GM21737 (cell line): ENCODE measurements at regions not wholly inside any gene's neighbourhood (a gene's known extent, or its start where the extent isn't known, plus 50 kb on each side); places are given as distances from the start of the nearest gene placed in this dataset.
A peak's percentile ranks its signal among the peaks of the same experiment; 100 is the strongest.
"Not testable (repeated sequence)": the region's sequence is repeated elsewhere in the genome, so short reads cannot be mapped to it uniquely, and the experiment has no call there.

Source experiments
- ATAC-seq: cut with Tn5 transposase; IDR thresholded peaks from one replicate; pipeline ENCODE4 v1.9.1; 2021; ENCODE audit warnings: mild to moderate bottlenecking, moderate library complexity; ENCODE audit not compliant: unreplicated experiment

DNA sequence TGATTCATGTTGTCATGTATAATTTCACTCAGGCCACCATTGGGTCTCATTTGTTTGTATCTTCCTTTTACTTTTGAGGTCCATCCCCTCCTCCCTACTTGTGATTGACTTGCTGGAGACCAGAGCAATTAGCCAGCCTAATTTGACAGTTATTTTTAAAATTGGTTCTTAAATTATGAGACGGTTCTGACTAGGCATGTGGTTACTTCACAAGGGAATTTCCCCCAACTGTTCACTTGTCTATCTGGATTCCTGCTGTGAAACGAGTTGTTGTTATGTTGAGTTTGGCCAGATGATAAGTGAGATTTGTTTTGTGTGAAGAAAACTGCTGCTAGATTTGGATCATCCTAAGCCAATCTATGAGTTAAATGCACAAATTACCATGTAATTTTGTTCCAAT is 359.1 kb downstream of the BARHL2 start:
- peak; percentile 43 for ATAC-seq

DNA sequence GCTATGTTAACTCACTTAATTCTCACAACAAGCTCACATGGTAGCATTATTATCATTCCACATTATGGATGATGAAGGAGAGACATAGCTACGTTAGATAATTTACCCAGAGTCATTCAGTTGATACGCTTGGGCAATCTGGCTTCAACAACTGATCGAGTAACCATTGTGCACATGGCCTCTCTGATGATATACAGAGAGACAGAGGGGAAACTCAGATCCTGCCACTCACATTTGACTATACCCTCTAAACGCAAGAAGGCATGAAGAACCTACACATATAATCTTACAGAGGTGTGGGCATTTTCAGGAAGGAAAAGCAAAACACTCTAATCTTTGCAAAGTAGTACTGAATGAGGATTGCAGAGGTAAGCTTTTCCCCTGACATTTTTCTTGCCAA is 360.1 kb downstream of the BARHL2 start:
- ATAC-seq = no peak

DNA sequence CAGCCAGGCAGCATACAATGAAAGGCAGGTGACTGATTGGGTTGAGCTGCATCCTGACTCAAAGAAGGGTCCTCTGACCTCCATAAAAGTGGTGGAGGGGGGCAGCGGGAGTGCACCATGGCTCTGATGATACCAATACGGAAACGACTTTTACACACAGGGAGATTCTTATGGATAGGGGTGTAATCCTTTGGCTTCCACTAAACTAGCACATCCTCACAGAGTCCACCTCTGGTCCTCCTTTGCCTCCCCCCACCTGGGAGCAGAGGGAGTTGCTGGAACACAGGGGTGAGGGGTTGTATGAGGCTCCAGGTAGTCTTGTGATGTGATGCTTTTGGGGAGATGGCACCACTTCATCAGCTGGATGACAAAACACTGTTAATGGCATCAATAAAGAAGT is 361.0 kb downstream of the BARHL2 start:
- no peak for ATAC-seq

DNA sequence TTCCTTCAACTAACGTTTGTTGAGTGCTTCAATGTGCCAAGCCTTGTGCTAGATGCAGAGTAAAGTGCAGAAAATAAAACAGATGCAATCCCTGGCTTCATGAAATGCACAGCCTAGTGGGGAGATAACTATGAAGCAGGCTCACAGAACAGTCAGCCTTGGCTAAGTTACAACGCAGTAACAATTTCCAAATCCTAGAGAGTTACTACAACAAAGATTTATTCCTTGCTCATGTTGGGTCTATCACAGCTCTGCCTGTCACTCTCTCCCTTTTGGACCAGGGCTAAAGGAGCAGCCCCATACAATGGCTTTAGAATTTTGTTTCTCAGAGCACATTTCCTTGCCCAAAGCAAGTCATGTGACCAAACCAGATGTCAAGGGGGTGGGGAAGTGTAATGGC is 359.8 kb downstream of the ZNF326 start:
- ATAC-seq = no peak

DNA sequence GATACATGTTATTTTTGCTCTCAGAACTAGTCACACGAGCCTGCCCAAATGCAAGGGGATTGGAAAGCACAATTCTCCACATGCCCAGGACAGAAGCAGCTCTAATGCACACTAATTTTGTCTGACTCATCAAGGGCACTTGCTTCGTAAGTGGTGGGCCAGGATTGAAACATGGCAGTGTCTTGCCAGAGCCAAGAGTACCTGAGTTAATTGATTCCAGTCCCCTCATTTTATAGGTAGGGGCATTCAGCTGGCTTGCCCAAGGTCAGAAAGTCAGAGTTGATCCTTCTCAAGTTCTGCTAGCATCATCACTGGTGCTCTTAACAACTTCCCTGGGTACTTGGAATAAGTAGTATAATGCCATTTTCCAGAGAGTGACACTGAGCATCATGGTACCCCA is 356.1 kb downstream of the ZNF326 start:
- ATAC-seq = no peak

DNA sequence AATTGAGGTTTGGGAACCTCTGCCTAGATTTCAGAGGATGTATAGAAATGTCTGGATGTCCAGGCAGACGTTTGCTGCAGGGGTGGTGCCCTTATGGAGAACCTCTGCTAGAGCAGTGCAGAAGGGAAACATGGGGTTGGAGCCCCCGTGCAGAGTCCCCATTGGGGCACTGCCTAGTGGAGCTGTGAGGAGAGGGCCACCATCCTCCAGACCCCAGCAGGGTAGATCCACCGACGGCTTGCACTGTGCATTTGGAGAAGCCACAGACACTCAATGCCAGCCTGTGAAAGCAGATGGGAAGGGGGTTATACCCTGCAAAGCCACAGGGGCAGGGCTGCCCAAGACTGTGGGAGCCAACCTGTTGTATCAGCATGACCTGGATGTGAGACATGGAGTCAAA is 354.6 kb downstream of the ZNF326 start:
- ATAC-seq = no peak

DNA sequence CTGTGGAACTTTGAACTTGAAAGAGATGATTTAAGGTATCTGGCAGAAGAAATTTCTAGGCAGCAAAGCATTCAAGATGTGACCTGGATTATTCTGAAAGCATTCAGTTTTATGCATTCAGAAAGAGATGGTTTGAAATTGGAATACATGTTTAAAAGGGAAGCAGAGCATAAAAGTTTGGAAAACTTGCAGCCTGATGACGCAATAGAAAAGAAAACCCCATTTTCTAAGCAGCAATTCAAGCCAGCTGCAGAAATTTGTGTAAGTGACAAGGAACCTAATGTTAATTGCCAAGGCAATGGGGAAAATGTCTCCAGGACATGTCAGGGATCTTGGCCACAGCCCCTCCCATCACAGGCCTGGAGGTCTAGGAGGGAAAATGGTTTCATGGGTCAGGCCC is 354.0 kb downstream of the ZNF326 start:
- ATAC-seq = no peak

DNA sequence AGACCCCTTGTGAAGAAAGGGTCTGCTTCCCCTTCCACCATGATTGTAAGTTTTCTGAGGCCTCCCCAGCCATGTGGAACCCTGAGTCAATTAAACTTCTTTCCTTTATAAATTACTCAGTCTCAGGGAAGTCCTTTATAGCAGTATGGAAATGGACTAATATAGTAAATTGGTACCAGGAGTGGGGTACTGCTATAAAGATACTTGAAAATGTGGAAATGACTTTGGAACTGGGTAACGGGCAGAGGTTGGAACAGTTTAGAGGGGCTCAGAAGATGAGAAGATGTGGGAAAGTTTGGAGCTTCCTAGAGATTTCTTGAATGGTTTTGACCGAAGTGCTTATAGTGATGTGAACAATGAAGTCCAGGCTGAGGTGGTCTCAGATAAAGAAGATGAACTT is 353.5 kb downstream of the ZNF326 start:
- not testable (repeated sequence) for ATAC-seq

DNA sequence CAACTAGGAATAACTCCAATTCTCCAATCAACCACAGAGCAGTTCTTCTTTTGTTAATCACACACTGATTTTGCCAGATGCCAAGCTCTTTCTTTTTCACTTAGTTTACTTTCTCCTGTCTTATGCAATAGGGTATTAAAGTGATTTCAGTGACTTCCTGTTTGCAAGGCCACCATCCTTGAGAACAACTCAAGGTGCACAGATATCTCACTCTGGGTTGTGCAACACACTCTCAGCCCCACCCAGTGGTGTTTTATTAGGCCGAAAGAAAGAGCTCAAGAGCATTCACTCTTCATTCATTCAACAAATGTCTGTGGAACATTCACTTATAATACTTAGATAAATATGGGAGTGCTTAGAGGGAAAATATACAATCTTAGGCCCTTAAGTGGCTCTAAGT is 352.5 kb downstream of the ZNF326 start:
- no peak for ATAC-seq

DNA sequence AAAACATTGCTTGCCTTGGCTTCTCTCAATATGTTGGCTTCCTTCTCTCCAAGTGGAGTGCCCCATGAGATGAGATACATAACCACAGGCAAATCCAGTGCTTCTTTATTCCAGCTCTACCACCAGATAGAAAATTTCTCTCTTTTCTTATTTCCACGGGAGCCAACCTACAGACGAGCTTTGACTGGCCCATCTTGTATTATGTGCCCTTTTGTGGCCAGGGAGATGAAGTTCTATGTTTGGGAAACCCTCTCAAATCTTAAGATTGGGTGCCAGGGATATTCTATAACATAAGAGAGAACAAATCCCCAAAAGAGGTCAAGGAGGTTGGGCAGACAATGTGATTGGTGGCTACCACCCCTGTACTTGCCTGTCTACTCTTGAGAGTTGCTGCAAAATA is 351.8 kb downstream of the ZNF326 start:
- no peak for ATAC-seq

DNA sequence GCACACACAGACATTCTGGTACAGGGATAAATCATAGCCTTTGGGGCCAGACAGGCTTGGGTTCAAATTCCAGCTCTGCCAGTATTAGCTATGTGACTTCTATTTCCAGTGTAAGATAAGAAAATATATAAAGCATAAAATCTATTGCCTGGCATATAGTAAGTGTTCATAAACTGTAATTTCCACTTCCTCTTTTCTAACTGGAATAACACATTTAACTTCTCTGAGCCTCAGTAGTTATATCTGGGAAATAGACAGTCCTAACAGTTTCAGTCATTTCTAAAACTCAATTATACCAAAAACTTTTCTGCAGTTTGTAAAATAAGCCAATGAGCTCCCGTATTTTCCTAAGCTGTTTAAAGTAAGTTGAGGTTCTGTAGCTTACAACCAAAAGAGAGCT is 351.4 kb downstream of the ZNF326 start:
- ATAC-seq = no peak

DNA sequence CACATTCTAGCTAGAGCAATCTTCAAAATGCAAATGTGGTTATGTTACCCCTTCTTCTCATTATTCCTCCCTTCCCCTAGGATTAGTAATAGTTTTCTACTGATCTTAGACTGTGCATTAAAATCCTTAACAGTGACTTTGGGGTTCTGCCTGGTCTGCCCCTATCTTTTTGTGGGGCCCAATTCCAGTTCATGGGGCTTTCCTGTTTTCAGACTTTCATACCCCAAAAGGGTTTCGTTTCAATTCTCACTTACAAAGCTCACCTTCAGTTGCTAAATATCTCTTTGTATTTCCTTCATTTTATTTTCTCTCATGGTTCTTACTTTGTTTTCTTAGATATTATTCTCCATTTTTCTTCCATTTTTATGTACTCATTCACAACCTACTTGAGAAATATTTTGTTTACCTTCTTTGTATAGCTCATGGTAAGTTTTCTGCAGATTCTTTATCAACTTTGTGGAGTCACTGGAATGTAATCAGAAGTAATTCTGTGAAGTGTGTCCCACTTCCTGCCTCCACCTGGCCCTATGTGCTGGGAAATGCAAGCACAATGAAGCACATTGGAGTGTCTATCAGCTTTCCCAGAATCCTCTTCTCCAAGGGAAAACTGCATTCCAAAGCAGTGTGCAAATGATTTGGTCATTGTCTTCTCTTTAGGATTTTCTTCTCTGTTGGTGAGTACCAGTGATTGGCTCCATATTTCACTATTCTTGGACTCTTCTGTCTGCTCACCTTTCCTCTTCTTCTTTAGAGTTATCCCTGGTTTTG is 350.2 kb downstream of the ZNF326 start:
- no peak for ATAC-seq

DNA sequence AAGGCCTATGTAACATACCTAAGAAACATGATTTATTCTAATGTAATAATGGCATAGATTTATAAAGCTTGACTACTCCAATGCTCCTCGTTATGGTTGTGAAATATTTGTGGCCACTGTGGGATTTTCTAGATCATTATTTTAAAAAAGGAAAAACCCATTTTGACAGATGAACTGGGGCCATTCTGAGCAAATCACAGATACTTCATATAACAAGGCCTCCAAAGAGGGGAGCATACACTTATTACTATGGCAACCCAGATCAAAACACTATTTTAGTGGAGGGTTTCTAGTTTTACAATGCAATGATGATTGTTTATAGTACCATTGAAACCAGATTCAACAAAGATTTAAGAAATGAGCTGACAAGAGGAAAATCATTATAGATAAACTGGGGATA is 346.6 kb downstream of the ZNF326 start:
- no peak for ATAC-seq

DNA sequence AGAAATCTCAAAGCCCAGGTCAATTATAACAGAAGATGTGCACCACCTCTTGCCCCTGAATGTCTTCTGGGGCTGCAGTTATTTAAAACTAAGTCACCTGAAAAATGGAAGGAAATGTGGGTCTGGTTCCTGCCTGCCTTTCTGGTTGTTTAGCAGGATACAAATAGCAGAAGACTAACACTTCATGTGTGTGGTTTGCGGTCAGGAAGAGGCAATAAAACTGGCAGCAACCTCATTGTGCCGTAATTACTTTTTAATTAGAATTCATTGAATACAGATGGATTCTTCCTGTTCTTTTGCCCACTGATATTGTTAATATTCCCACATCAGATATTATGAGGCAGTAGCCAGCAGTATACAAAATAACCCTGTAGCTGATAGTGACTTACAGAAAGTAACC is 345.7 kb downstream of the ZNF326 start:
- no peak for ATAC-seq

DNA sequence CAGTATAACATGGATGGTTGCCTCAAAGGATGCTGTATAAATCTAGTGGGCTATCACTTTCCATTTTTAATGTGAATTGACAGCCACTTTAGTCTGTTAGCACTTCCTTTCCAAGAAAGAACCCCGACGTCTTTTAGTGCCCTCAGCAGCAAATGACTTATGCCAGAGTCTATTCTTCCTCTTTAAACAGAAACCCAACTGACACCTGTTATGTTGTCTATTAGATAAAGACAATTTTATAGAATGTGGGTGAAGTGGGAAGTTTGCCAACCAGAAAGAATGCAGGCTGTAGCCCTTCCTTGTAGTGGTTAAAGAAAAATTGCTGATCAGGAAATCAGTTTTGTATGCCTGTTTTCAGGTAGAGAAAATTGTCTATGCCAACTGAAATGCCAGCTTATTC is 344.9 kb downstream of the ZNF326 start:
- ATAC-seq = no peak

DNA sequence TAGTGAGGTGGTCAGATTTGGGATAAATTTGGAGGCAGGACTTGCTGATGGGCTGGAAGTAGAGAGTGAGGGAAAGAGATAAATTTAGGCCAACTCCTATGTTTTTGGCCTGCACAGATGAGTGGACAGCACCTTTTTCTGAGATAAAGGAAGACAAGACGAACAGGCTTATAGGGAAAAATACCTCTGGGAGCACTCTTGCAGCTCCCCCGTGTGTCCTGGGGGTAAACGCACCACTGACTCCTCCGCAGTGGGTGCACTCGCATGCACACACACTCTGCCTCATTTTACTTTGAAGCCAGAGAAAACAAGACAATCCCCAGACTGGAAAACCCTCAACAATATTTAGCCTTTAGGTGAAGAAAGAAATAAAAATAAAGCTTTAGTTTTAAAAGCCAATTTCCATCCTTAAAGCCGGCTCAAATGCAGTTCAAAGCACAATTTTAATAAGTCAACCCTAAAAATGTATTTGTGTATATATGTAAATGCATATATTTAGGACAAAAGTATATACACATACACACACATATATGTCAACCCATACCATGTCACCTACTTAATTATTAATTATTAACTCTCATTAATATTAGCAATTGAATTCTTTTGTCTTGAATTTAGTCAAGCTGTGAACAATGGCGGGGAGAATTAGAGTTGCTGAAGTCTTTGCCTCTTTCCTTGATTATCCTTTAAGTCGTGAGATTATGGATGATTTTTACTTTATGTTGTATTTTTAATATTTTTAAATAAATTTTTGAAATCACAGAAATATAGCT is 341.8 kb downstream of the ZNF326 start:
- no peak for ATAC-seq

DNA sequence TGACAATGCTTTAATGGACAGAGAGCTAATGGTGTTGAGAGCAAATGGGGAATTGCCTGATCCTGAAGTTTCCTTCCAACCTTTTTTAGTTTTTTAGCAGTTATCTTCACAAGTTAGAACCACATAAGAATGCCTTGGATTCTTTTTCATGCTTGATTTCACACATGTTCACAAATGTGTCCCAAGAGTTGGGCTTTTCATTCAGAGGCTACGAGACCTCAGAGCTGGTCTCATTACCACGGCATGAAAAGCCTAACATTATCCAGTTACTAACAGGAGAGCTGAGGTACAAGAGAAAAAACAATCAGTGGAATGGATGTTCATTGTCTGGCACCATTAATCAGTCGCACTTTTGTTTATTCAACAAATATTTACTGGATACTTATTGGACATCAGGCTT is 340.6 kb downstream of the ZNF326 start:
- no peak for ATAC-seq

DNA sequence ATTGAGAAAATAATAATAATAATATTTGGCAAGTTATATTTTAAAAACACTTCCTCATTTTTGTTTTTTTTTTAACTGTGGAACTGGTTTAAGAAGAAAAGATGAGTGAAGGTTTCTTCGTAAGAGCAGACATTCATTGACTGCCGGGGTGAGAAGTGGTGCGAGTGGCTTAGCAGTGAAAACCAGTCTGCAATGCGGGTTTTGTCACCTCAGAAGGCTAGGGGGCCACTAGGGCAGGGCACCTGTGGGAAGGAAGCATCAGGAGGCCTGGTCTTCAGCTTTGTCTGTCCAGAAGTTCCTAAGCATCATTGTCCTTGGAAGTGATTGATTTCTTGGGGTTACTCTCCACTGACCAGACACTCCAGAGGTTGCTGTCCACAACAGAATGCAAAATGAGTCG is 339.2 kb downstream of the ZNF326 start:
- ATAC-seq = no peak

DNA sequence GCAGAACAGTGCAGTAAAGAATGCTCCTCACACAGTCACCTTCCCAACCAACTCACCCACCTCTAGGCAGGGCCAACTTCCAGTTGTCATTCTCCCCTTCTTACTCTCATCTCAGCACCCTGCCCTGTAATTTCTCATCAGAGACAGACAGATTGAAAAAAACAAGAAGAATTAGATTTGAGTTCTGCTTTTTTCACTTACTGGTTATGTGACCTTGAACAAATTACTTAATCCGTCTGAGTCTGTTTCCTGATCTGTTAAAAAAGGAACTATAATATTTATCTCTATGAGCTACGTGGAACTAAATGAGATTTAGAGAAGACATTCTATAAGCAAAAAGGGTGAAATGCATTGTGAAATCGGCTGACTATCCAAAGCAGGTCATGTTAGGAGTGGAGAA is 330.3 kb downstream of the ZNF326 start:
- ATAC-seq = no peak

DNA sequence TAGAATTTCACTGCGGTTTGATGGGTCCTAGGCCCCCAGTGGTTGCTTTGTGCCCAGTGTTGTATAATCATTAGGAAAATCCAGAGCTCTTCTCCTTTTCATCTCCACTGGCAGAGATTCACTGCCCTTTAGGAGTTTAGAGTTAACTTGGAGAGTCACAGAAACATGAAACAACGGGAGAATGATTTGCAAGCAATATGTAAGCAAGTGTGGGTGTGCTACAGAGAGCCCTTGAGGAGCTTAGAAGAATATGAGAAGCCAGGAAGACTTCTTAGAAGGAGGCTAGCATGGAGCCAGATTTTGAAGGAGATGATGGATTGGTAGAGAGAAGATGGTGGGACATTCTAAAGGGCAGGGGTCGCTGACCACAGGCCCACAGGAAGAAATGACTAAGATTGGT is 327.3 kb downstream of the ZNF326 start:
- ATAC-seq = no peak

DNA sequence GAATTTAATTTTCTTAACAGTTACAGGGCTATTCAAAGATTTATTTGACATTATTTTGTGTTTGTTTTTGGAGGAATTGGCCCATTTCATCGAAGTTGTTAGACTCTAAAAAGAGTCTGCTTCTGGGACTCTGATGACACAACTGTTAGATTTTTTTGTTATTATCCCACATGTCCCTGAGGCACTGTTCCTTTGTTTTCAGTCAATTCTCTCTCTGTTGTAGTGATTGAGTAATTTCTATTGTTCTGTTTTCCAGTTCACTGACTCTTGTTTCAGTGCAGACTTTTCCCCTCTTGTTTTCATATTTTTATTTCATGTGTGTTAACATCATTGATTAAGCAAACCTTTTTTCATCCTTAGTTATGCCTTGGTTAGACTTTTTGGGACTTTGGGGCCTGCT is 325.0 kb downstream of the ZNF326 start:
- ATAC-seq = no peak

DNA sequence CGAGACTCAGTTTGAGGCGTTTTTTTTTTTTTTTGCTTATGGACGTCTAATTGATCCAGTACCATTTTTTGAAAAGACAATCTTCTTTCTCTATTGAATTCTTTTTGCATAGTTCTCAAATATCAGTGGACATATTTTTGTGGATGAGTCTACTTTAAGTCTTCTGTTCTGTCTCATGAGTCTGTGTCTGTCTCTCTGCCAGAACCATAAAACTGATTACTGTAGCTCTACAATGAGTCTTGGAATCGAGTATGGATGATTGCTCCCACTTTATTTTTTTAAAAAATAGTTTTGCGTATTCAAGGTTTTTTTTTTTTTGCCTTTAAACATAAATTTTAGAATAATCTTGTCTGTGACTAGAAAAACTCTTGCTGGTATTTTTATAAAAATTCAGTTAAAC is 323.5 kb downstream of the ZNF326 start:
- no peak for ATAC-seq

DNA sequence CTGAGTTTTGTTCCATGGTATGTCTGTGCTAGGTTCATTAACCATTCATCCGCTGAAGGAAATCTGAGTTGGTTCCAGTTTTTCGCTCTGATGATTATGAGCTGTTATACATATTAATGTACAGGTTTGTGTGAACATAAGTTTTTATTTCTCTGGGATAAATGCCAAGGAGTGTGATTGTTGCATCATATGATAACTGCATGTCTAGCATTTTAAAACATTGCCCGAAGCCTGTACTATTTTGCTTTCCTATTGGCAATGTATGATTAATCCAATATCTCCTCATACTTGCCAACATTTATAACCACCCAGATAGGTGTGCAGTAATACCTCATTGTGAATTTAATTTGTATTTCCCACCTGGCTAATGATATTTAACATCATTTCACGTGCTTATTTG is 322.7 kb downstream of the ZNF326 start:
- no peak for ATAC-seq
